GM12874 (cell line): ENCODE measurements at regions not wholly inside any gene's neighbourhood (a gene's known extent, or its start where the extent isn't known, plus 50 kb on each side); places are given as distances from the start of the nearest gene placed in this dataset.

Experiments
- CTCF ChIP-seq: IDR thresholded peaks from 2 replicates; pipeline ENCODE4 v1.5.1; 2011; ENCODE audit warnings: low read depth, mild to moderate bottlenecking, control low read depth, low read length, moderate library complexity; ENCODE audit not compliant: insufficient read depth

- TF ChIP-seq CTCF: no peak
Measured at GRCh38 chr5:136836093-136836492, 470.7 kb upstream of the TRPC7 start.

GRCh38 chr5:136820848-136821247 lies 455.5 kb upstream of the TRPC7 start:
- no peak for TF ChIP-seq CTCF

- no peak for TF ChIP-seq CTCF
Measured at GRCh38 chr5:136819526-136820302, 454.4 kb upstream of the TRPC7 start.

- TF ChIP-seq CTCF: no peak
Measured at GRCh38 chr5:136816327-136816726, 451.0 kb upstream of the TRPC7 start.

- no peak for TF ChIP-seq CTCF
Measured at GRCh38 chr5:136814619-136815378, 449.5 kb upstream of the TRPC7 start.

- TF ChIP-seq CTCF: no peak
Measured at GRCh38 chr5:136811551-136811950, 446.2 kb upstream of the TRPC7 start.

GRCh38 chr5:136811086-136811485 lies 445.7 kb upstream of the TRPC7 start:
- no peak for TF ChIP-seq CTCF
